Midbrain (tissue), 1 donor: ENCODE measurements at regions not wholly inside any gene's neighbourhood (a gene's known extent, or its start where the extent isn't known, plus 50 kb on each side); places are given as distances from the start of the nearest gene placed in this dataset.

ENCODE experiments used
- DNase-seq: peaks from one replicate; lab custom pipeline; 2025; lab: John Stamatoyannopoulos, UW

- no peak for DNase-seq
These were observed 420.4 kb downstream of the CETN3 start for GRCh38 chr5:89988998-89989655.

GRCh38 chr5:89988129-89988810 is 421.3 kb downstream of the CETN3 start:
- no peak for DNase-seq

- DNase-seq: no peak
These were observed 426.3 kb downstream of the CETN3 start for GRCh38 chr5:89983216-89983615.

GRCh38 chr5:89981878-89982773 is 427.4 kb downstream of the CETN3 start:
- DNase-seq: no peak

GRCh38 chr5:89981021-89981420 is 428.5 kb downstream of the CETN3 start:
- DNase-seq: no peak

GRCh38 chr5:89973516-89973915 is 436.0 kb downstream of the CETN3 start:
- DNase-seq: no peak

- no peak for DNase-seq
These were observed 436.7 kb downstream of the CETN3 start for GRCh38 chr5:89972901-89973300.

GRCh38 chr5:89968958-89969381 is 440.6 kb downstream of the CETN3 start:
- DNase-seq: no peak

- DNase-seq: no peak
These were observed 441.6 kb downstream of the CETN3 start for GRCh38 chr5:89967771-89968444.

GRCh38 chr5:89956838-89957237 is 452.7 kb downstream of the CETN3 start:
- no peak for DNase-seq

- no peak for DNase-seq
These were observed 454.6 kb downstream of the CETN3 start for GRCh38 chr5:89954916-89955315.

- DNase-seq: no peak
These were observed 457.7 kb downstream of the CETN3 start for GRCh38 chr5:89951876-89952275.

- no peak for DNase-seq
These were observed 459.3 kb downstream of the CETN3 start for GRCh38 chr5:89950234-89950633.

GRCh38 chr5:89948977-89949376 is 460.6 kb downstream of the CETN3 start:
- DNase-seq: no peak

- DNase-seq: no peak
These were observed 462.6 kb downstream of the CETN3 start for GRCh38 chr5:89946916-89947315.

GRCh38 chr5:89946508-89946907 is 463.0 kb downstream of the CETN3 start:
- no peak for DNase-seq

GRCh38 chr5:89942171-89942570 is 467.4 kb downstream of the CETN3 start:
- no peak for DNase-seq

- no peak for DNase-seq
These were observed 473.0 kb downstream of the CETN3 start for GRCh38 chr5:89936576-89936975.

GRCh38 chr5:89934069-89934468 is 475.5 kb downstream of the CETN3 start:
- no peak for DNase-seq

- DNase-seq: no peak
These were observed 476.8 kb downstream of the CETN3 start for GRCh38 chr5:89932771-89933181.

GRCh38 chr5:89930591-89931392 is 478.8 kb downstream of the CETN3 start:
- no peak for DNase-seq
